GM18499 (cell line): ENCODE measurements at regions not wholly inside any gene's neighbourhood (a gene's known extent, or its start where the extent isn't known, plus 50 kb on each side); places are given as distances from the start of the nearest gene placed in this dataset.
"Not testable (repeated sequence)": the region's sequence is repeated elsewhere in the genome, so short reads cannot be mapped to it uniquely, and the experiment has no call there.

ENCODE experiments used
- ATAC-seq: cut with Tn5 transposase; IDR thresholded peaks from one replicate; pipeline ENCODE4 v1.9.1; 2021; ENCODE audit warnings: moderate number of reproducible peaks; ENCODE audit not compliant: insufficient read depth, unreplicated experiment

- ATAC-seq = no peak
Observed at GRCh38 chr2:39999864-40000263, 220.8 kb upstream of the THUMPD2 start.

GRCh38 chr2:39998617-39999016, 219.6 kb upstream of the THUMPD2 start:
- ATAC-seq = no peak

GRCh38 chr2:39996653-39997080, 217.6 kb upstream of the THUMPD2 start:
- no peak for ATAC-seq

- no peak for ATAC-seq
Observed at GRCh38 chr2:39995005-39995737, 216.1 kb upstream of the THUMPD2 start.

- ATAC-seq = no peak
Observed at GRCh38 chr2:39994151-39994550, 215.1 kb upstream of the THUMPD2 start.

- no peak for ATAC-seq
Observed at GRCh38 chr2:39991298-39991697, 212.2 kb upstream of the THUMPD2 start.

GRCh38 chr2:39990335-39990900, 211.4 kb upstream of the THUMPD2 start:
- ATAC-seq = no peak

- no peak for ATAC-seq
Observed at GRCh38 chr2:39989888-39990287, 210.8 kb upstream of the THUMPD2 start.

GRCh38 chr2:39981883-39982311, 202.8 kb upstream of the THUMPD2 start:
- no peak for ATAC-seq

GRCh38 chr2:39975476-39976020, 196.5 kb upstream of the THUMPD2 start:
- ATAC-seq = no peak

- no peak for ATAC-seq
Observed at GRCh38 chr2:39968037-39968436, 189.0 kb upstream of the THUMPD2 start.

GRCh38 chr2:39960681-39961080, 181.6 kb upstream of the THUMPD2 start:
- not testable (repeated sequence) for ATAC-seq

GRCh38 chr2:39954346-39954745, 175.3 kb upstream of the THUMPD2 start:
- ATAC-seq = no peak

GRCh38 chr2:39949131-39949530, 170.1 kb upstream of the THUMPD2 start:
- ATAC-seq = no peak

GRCh38 chr2:39948016-39948719, 169.1 kb upstream of the THUMPD2 start:
- ATAC-seq = no peak

GRCh38 chr2:39947294-39948015, 168.4 kb upstream of the THUMPD2 start:
- ATAC-seq = no peak

GRCh38 chr2:39942950-39943349, 163.9 kb upstream of the THUMPD2 start:
- no peak for ATAC-seq

- no peak for ATAC-seq
Observed at GRCh38 chr2:39938035-39938835, 159.2 kb upstream of the THUMPD2 start.

- no peak for ATAC-seq
Observed at GRCh38 chr2:39937621-39938020, 158.6 kb upstream of the THUMPD2 start.

- ATAC-seq = no peak
Observed at GRCh38 chr2:39934851-39935250, 155.8 kb upstream of the THUMPD2 start.
